ENCODE measurements at regions not wholly inside any gene's neighbourhood (a gene's known extent, or its start where the extent isn't known, plus 50 kb on each side); places are given as distances from the start of the nearest gene placed in this dataset.

GRCh38 chr5:58322453-58322852, 137.4 kb downstream of the PLK2 start:
- TF ChIP-seq CTCF (IDR thresholded peaks at IDR 0.05; ENCODE audit: poor library complexity) (no peak), EZH2phosphoT487 (IDR thresholded peaks at IDR 0.05; ENCODE audit: low read depth, severe bottlenecking, unreplicated experiment) (no peak)

Measured in hepatocyte (in vitro differentiated cells).